Superior temporal gyrus (tissue), 1 donor: ENCODE measurements at regions not wholly inside any gene's neighbourhood (a gene's known extent, or its start where the extent isn't known, plus 50 kb on each side); places are given as distances from the start of the nearest gene placed in this dataset.
"Not testable (repeated sequence)": the region's sequence is repeated elsewhere in the genome, so short reads cannot be mapped to it uniquely, and the experiment has no call there.

Source experiments
- DNase-seq: peaks from one replicate; pipeline ENCODE4 v3.0.0-alpha.2; 2016; ENCODE audit errors: extremely low spot score

DNA sequence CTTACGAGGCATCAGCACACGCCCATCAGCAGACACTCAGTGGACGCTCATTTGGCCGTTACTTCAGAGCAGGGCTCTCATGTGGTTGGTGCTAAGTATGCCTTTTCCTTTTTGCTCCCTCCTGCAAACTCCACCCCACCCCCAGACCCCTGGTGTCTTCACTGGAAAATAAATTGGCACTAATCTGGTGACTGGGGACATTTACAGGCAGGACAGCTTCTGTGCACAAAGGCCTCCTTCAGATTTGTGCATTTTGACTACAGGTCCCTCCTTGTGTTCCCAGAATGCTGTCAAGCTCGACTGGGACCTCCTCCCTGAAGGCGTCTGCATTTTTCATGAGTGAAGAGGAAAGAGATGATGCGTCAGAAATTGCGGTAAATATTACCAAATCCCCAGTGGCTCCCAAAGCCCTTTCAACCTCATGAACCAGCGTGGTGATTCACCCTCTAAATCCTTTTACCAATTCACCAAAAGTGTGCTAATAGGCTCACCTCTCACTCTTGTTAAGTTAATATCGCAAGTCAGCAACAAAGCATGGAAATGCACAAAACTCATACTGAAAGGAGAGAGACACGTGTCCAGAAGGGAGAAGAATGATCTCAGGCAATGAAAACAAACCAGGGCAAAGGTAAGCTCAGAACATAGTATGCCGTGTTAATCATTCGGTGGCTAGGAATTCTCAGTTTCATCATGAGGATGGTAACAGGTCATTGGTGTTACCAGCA lies 119.0 kb downstream of the NKX6-1 start:
- no peak for DNase-seq

DNA sequence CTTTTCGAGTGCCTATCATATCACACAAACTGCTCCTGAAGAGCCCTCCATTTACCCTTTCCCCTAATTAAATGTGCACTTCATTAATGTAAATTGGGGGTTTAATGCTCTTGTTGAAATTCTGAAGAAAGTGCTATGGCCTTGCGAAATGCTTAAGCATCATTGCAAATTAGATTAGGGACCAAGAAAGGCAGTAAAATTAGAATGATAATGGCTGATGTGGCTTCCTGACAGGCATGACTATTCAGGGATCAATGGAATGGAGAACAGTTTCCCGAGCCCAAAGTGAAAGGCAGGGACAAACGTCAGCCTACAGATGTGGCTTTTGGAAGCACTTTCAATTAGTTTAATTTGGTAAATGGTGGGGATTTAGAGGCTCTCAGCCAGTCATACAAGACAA lies 120.1 kb downstream of the NKX6-1 start:
- DNase-seq: no peak

DNA sequence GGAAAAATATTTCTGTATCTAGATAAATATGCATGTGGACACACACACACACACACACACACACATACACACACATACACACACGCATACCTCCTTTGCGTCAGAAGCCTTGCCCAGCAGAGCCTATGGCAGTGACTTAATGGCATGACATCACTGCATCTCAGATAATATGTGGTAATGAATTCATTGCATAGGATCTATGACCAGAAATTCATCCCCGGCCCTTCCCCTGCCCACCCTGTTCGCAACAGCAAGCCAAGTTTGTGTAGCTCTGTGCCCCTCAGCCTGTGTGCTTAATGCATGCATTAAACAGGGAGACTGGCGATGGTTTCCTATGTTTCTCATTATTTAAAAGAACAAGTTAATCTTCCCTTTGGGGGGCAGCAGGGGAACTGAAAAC lies 120.7 kb downstream of the NKX6-1 start:
- DNase-seq: no peak

DNA sequence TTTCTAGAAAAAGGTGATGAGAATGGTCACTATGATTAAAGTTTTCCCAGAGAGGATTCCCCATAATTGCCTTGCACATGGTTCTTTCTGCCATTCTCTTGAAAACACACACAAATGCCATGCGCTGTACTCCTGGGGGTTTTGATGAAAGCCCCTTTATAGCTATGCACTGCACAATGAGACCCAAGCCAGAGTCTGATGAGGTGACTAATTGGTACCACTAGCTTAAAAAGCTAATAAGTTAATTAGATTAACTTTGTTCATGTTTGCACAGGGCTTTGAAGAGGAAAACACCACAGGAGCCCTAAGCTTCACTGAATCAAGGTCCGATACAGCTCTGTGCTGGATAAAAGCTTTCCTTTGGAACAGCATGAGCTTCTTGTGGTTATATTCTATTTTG lies 132.2 kb downstream of the NKX6-1 start:
- DNase-seq: no peak

DNA sequence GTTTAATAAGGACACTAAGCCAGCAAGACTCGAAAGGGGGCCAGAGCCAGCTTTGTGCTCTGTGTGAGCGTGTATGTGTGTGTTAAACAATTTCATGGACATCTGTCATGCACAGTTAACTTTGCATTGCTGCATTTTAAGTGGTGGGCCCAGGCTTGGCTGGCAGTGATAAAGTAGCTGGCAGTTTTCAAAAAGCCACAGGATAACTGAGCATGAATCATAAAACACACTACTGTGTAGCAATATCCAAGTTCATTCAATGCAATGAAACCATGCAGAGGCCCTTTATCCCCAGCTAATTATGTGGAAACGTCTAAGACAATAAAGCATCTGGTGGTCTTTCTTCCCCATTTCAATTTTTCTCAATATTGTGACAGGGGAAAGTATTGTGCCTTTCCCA lies 132.9 kb downstream of the NKX6-1 start:
- DNase-seq: no peak

DNA sequence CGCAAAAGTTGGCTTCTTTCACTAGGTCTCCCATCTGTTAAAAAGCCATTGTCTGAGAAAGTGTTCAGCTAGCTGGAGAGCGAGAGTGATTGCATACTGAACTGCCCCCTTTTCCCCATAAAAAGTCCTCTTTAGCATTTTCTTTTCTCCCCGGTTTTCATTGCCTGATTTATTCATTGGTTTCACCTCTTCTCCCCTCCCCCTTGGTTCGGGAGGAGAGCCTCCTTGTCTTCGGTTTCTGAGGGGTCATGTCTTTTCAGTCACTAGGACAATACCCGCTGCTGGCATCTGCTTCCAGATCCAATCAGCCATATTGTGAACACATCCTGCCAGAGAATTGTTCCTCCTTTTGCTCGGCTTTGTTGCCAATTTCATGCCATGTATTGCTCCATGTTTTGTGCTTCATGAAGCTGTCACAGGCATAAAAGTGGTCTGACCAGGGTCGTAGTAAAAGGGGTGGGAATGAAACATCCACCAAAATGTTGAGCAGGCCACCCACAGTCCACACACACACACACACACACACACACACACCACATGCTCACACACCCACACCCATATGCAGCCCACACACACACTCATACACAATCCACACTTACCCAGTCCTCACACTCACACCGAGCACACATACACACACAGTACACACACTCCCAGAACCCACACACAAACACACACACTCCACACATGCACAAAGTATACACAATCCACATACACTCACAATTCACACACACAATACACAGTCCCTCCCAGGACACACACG lies 136.0 kb downstream of the NKX6-1 start:
- no peak for DNase-seq

DNA sequence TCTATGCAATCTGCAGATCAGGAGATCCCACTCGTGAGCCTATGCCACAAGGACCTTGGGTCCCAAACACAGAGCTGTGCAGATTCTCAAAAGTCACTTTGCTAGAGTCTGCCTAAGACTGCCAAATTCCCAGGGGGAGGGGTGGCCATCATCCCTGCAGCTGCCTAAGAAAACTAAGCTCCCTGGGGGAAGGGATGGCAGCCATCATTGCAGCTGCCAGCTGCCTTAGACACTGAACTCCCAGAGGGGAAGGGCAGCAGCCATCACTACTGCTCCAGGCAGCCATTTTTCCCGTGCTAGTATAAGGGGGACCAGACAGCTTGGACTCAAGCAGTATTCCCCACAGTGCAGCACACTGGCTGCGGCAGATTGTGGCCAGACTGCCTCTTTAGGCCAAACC lies 156.9 kb downstream of the NKX6-1 start:
- DNase-seq: no peak

DNA sequence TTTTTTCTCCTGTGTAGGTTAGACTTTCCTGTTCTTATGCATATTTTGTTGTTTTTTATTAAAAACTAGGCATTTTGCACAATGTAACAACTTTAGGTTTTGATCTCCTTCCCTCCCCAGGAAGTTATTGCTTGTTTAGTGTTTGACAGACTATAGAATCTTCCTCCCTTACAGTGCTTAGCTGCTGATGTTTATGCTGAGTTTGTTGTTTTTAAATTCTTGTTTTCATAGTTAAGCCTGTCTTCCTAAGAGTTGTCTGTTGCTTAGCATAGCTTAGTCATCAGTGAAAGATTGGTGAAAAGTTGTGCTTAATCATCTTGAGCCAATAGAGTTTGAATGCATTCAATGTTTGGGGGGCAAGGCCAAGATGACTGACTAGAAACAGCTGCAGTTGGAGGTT lies 157.5 kb downstream of the NKX6-1 start:
- no peak for DNase-seq

DNA sequence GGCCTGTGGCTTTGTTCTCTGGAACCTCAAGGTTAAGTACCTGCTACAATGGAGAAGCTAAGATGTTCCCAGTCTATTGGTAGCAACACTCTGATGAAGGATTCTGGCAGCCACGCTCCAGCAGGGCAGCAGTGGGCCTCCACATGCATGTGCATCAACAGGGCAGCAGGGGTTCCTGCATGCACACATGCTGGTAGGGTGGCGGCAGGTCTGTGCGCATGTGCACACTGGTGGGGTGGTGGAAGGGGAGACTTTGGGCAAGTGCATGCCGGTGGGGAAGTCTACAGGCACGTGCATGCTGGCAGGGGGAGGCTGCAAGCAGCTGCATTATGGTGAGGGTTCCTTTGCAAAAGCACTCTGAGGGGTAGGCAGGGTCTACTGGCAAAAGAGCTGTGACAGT lies 160.7 kb downstream of the NKX6-1 start:
- DNase-seq: no peak

DNA sequence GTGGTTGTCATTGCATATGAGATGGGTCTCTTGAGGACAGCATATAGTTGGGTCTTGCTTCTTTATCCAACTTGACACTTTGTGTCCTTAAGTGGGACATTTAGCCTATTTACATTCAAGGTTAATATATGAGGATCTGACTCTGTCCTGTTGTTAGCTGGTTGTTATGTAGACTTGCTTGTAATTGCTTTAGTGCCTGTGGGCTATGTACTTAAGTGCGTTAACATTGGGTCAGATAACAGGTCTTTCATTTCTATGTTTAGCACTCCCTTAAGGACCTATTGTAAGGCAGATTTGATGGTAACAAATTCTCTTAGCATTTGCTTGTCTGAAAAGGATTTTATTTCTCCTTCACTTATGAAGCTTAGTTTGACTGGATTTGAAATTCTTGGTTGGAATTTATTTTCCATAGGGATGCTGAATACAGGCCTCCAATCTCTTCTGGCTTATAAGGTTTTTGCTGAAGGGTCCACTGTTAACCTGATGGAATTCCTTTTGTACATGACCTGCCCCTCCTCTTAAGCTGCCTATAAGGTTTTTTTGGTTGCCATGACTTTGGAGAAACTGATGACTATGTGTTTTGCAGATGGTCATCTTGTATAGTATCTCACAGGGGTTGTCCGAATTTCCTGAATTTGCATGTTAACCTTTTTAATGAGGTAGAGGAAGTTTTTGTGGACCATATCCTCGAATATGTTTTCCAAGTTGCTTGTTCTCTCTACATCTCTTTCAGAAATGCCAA lies 162.0 kb downstream of the NKX6-1 start:
- no peak for DNase-seq

DNA sequence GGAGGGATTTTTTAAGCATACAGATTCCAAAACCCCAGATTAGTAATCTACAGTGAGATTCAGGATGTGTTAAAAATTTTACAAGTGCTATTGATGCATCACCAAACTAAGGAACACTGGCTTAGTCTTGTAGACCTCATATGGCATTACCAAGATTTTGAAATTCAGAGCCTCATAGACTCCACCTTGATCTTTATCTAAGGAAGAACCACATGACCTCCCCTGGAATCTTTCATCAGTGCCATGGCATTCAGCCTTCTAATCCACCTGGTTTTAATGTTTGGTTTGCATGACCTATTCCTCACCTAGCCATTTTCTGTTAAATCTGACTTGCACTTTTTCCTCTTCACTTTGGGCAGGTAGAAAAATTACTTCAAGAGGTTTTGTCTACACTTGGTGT lies 171.6 kb downstream of the NKX6-1 start:
- DNase-seq: no peak

DNA sequence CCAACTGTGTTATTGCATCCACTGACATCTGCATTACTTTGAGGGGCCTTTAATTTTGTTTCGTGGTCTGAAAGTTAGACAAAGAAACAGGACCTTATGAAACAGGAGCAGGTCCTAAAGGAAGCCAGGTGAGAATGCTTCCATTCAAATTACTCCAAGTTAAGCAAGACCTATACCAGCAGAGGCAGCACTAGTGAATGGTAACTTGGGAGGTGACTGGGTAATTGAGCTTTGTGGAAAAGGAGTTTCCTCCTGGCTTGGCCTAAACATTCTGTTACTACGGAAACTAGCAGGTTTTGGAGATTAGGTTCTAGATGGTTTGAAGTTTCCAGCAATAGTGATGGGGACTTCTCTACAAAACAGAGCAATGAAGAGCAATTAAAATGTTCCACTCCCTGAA lies 173.5 kb downstream of the NKX6-1 start:
- DNase-seq: no peak

DNA sequence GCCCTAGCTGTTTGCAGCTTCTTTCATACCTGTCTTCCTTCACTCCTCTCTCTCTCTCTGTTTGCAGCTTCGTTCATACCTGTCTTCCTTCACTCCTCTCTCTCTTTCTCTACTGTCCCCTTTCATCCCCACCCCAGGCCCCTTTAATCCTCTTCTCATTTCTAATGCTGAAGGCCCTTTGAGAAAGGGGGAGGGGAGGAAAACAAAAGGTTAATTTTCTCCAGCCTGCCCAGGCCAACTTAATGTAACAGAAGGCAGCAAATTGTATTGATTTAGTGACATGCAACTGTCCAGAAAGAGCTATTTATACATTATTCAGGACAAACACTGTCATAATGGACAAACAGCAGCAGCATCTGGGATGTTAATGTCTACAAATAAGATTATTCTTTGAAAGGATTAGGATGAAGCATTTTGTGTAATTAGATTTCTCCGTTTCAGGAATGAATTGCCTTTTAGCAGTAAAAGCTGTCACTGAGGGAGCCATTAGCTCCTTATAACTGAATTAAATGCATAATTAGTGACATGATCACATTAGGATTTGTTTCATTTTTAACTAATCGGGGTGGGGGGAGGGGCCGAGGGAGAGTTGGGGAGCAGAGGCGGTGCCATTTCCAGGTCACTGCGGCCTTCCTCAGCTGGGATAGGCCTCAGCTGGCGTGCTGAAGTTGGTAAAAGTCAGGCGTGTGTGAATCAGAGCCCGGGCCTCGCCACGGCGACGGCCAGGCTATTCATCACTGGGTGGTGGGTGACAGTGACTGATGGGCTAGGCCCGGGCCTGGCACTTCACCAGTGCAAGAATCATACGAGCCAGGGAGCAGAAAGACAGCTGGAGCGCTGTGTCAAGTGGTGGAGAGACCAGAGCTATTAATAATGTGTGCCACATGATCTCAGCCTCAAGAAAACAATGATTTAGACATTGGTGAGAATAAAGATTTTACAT lies 174.5 kb downstream of the NKX6-1 start:
- no peak for DNase-seq

DNA sequence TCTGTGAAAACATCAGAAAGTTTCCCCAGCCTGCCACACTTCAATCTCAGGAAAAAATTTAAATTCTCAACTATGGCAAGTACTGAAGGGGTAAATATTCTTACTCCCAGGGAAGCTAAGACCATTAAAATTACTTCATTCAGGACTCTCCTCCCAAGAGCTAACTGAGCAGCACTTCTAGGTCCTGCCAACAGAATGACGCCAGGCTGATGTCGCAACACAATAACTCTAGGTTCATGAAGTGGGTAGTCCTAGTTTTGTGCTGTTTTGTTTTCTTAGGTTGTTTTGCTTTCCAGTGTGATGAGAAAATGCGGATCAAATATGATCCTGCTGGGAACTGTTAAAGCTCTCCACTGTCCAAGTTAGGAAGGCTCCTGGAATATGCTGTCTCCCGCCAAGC lies 180.0 kb downstream of the NKX6-1 start:
- no peak for DNase-seq

DNA sequence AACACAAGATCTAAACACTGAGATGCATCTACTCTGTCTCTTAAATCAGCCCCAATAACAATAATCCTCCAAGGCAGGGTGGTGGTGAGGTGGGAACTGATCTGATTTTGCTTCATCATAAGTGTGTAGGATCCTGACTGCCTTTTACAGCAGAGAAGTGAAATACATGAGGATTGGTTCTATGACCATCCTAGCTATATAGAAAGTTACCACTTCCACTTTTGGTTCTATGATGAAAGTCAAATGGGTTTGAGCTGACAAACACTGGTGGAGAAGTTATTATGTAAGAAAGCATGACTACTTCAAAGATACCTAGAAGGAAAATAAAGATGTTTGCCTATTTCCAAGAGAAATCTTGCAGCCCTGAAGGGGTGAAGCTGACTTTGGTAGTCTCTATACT lies 181.6 kb downstream of the NKX6-1 start:
- DNase-seq: no peak

DNA sequence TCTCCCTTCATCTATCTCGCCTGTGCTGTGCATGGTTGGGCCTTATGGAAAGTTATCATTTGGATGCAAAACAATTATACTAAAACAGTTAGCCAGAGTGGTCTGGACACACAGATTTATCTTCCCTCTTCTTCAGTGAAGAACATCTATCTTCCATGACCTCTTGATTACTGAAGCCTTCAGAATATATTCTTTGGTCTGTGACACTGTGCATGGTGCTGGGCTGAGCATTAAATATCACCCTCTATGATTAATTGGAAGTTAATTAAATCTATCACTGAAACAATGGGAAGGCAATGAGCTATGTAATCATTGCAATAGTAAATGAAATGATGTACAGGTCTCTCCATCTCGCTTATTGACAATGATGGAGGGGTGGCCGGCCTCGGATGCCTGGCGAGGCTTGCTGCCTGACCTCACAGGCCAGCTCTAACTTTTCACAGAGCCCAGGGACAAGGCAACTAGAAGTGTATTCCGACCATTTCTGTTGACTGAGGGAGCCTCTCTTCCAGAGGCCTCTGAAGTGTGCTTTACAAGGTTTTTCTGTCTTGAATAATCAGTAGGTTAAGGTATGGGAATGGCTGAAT lies 186.6 kb downstream of the NKX6-1 start:
- no peak for DNase-seq

DNA sequence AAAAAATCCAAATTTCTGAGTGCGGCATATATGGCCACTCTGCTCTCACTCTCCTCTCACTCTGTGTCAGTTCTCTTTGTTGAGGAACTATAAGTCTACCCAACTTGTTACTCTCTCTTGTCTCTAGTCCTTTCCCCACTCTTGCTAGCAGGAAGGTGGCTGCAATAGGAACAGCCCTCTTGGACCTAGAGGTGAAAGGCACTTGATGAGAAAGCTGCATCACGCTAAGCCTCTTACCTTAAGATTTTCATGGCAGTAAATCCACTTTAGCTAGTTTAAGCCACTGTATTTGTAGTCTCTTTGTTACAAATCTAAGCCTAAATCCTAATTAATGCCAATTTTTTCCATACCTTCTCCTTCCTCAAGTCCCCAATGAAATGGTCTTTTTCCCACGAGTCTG lies 189.9 kb downstream of the NKX6-1 start:
- no peak for DNase-seq

DNA sequence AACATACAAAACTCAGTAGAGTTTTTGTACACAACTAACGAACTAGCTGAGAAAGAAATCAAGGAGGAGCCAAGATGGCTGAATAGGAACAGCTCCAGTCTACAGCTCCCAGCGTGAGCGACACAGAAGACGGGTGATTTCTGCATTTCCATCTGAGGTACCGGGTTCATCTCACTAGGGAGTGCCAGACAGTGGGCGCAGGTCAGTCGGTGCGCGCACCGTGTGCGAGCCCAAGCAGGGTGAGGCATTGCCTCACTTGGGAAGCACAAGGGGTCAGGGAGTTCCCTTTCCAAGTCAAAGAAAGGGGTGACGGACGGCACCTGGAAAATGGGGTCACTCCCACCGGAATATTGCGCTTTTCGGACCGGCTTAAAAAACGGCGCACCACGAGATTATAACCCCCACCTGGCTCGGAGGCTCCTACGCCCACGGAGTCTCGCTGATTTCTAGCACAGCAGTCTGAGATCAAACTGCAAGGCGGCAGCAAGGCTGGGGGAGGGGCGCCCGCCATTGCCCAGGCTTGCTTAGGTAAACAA lies 200.3 kb downstream of the NKX6-1 start:
- DNase-seq: not testable (repeated sequence)

DNA sequence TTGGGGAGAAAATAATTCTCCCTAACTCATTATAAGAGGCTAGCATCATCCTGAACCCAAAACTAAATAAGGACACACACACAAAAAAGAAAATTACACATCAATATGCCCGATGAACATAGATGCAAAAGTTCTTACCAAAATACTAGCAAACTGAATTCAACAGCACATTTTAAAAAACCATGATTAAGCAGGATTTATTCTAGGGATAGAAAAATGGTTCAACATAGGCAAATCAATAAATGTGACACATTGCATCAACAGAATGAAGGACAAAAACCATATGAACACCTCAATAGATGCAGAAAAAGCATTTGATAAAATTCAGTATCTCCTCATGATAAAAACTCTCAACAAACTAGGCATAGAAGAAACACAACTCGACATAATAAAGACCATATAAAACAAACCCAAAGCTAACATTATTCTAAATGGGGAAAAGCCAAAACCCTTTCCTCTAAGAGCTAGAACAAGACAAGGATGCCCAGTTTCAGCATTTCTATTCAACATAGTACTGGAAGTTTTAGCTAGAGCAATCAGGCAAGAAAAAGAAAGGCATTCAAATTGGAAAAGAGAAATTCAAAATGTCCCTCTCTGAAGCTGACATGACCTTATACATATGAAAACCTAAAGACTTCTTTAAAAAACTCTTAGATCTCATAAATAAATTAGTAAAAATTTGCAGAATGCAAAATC lies 200.9 kb downstream of the NKX6-1 start:
- no peak for DNase-seq

DNA sequence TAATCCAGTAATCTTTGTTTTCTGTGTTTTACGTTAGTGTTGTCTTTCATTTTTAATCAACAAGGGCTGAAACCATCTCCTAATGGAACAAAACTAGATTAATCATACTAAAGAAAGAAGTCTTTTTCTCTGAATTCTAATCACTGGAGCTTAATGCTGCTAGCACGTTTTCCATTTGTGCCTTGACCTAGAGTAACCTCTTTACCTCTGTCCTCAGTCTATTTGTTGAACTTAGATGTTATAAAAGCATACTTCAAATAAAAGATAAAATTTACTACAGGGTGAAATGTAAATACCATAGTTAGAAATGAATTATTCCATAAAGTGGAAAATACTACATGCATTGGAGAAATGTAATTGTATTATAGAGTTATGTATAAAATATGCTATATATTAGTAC lies 207.1 kb downstream of the NKX6-1 start:
- DNase-seq: no peak
